GM12873 (cell line): ENCODE measurements at regions not wholly inside any gene's neighbourhood (a gene's known extent, or its start where the extent isn't known, plus 50 kb on each side); places are given as distances from the start of the nearest gene placed in this dataset.

ENCODE experiments used
- TF ChIP-seq, protein P1 (sequence below): IDR thresholded peaks from 2 replicates; pipeline ENCODE4 v1.5.1; 2012; ENCODE audit warnings: low read depth, mild to moderate bottlenecking, moderate library complexity, low read length, control low read depth; ENCODE audit not compliant: insufficient read depth; ENCODE audit errors: missing control alignments

DNA sequence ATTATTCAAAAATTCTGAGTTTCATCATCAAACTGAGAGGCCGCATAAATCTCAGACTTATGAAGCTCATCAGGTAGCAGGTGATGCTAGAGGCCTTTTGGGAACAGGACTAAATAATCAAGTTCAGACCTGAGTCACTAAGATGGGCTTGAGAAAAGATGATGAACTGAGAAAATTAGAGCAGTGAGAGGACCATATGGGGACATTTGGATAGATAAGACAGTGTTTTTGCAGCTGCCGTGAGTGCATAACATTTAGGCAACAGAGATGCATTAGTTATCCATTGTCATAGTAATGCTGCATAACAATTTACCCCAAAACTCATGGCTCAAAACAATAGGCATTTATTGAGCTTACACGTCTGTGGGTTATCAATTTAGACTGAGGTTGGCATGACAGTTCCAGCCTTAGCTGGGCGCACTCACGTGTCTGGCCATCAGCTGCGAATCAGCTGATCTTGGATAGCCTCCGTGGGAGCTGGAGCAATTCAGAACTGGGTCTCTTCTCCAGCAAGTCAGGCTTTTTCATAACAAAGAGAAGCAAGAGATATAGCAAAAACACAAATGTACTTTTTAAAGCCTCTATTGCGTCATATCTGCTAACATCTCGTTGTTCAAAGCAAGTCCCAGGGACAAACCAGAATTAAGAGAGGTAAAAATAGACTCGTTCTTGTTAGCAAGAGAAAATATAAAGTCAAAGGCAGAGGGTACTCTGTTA lies 72.8 kb downstream of the CAPZA3 start:
- TF ChIP-seq, protein P1, sequence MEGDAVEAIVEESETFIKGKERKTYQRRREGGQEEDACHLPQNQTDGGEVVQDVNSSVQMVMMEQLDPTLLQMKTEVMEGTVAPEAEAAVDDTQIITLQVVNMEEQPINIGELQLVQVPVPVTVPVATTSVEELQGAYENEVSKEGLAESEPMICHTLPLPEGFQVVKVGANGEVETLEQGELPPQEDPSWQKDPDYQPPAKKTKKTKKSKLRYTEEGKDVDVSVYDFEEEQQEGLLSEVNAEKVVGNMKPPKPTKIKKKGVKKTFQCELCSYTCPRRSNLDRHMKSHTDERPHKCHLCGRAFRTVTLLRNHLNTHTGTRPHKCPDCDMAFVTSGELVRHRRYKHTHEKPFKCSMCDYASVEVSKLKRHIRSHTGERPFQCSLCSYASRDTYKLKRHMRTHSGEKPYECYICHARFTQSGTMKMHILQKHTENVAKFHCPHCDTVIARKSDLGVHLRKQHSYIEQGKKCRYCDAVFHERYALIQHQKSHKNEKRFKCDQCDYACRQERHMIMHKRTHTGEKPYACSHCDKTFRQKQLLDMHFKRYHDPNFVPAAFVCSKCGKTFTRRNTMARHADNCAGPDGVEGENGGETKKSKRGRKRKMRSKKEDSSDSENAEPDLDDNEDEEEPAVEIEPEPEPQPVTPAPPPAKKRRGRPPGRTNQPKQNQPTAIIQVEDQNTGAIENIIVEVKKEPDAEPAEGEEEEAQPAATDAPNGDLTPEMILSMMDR, result no peak

DNA sequence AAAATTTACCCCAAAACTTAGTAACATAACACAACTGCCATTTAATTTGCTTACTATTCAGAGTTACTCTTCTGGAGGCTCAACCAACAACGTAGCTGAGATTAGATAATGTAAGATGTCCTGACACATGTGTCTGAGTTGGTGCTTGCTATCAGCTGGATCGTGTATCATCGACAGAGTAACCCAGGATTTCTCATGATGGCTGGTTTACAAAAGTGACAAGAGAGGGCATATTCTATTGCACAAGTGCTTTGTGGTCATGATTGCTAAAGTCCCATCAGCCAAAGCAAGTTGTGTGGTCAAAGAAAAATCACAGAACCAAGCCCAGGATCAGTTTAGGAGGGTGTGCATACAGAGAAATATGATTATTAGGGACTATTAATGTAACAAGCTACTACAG lies 73.4 kb downstream of the CAPZA3 start:
- TF ChIP-seq, protein P1, result no peak

DNA sequence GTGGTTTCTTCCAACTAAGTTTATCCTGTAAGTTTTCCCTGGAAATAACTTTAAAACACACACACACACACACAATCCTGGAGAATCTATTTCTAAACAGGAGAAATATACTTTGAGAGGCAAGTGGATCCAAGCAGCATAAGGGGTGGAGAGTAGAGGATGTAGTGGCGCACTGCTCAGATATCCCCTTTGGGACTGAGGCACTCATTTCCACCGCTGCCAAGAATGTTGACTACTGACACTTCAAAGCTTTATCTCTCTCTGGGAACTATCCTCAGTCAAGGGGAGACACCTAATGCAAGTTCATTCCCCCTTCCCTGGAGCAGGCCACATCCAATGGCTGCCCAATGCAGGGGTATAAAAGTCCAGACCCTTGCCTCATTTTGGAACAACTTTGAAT lies 75.8 kb downstream of the CAPZA3 start:
- TF ChIP-seq, protein P1, result no peak

DNA sequence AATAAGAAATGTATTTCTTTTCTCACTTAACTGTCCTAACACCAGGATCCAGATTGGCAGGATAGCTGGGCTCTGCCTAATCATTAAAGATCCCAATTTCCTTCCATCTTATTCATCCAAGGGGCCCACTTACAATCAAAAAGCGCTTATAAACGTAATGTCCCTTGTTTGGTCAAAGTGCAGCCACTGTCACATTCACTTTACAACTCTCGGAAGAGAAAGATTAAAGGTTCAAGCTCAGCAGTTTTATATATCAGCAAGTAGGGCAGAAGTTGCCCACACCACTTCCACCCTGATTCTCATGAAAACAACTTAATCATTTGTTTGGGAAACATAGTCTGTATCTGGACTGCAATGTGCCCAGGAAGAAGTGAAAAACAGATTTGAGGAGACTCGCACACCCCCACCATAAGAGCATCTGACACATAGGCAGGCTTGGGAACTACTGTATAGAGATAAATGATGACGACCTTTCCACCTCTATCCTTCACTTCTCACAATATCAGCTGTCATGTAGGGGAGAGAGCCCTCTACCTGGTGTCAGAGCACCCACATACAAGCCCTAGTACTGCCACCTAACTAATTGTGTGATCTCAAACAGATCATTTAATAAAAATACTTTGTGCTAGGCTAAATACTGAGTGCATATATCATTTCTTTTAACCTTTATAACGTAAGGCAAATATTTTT lies 80.8 kb downstream of the CAPZA3 start:
- TF ChIP-seq, protein P1, result no peak

DNA sequence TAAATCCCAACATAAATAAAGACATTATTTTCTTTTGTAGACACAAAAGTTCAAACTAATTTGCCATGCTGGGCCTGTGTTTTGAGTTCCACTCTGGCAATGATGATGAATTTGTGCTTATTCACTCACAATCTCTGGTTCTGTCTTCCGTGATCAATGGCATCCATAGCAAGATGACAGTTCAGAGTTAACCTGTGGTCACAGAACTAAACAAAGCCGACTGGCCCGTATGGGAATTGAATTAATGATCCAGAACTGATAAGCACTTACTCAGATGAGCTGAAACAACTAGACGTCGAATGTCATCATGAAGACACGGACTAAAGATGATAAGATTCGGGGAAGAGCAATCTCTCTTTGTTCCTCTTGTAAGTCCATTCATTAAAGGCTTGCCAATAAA lies 81.6 kb downstream of the CAPZA3 start:
- TF ChIP-seq, protein P1, result no peak

DNA sequence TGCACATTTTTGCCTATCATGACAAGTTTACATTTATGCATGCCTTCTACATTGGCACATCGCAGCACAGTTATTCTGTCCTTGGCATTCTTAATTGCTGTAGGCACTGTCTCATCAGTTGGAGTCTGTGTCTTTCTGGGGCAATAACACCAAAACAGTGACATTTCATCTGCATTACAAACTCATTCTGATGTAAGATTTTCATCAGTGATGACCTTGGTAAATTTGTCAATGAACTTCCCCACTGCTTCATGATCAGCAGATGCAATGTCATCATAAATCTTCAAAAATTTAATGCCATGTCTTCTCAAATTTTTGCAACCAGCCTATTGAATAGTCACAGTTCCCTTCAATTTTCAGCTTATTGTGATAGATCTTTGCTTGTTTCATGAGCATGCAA lies 85.5 kb downstream of the CAPZA3 start:
- TF ChIP-seq, protein P1, result no peak

DNA sequence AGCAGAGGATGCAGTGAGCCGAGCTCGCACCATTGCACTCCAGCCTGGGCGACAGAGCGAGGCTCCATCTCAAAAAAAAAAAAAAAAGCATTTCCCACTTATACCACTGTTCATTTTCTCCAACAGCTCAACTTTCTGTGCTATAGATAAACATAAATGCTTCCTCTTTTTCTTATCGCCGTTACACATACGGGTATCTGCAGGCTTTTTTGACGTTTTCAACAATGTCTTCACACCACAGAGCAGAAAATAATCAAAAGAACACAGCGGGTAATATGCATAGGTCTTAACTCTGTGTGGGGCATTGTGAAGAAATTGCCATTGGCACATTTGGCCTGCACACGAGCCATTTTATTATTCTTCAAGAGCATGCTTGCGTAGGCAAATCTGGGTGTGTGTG lies 86.4 kb downstream of the CAPZA3 start:
- TF ChIP-seq, protein P1, result no peak
